Lung (tissue), 11 donors: ENCODE measurements at regions not wholly inside any gene's neighbourhood (a gene's known extent, or its start where the extent isn't known, plus 50 kb on each side); places are given as distances from the start of the nearest gene placed in this dataset.
"Not testable (repeated sequence)": the region's sequence is repeated elsewhere in the genome, so short reads cannot be mapped to it uniquely, and the experiment has no call there.

ENCODE experiments used
- ATAC-seq: fragments of 200-7000 bp; cut with Tn5 transposase; one replicate; pipeline ENCODE4 v1.9.1; 2020; ENCODE audit warnings: moderate number of reproducible peaks; ENCODE audit not compliant: insufficient read depth, low FRiP score
- DNase-seq, 3 donors: peaks; one replicate each; pipeline ENCODE4 v3.0.0-alpha.2; 2013 to 2017
- H3K27ac ChIP-seq, 2 donors: one replicate each; pipeline ENCODE4 v1.5.1; 2013; ENCODE audit warnings: mild to moderate bottlenecking in 2 of 2, moderate library complexity in 2 of 2, control low read depth in 1 of 2, inconsistent platforms in 1 of 2, low read depth in 1 of 2, low read length in 1 of 2
- H3K27me3 ChIP-seq, 3 donors: one replicate each; pipeline ENCODE4 v1.5.1; 2013; ENCODE audit warnings: low read length in 2 of 3; ENCODE audit not compliant: control insufficient read depth in 3 of 3, insufficient read depth in 3 of 3
- H3K36me3 ChIP-seq, 4 donors: one replicate each; pipeline ENCODE4 v1.5.1; 2013; ENCODE audit warnings: low read length in 4 of 4, mild to moderate bottlenecking in 1 of 4, moderate library complexity in 1 of 4; ENCODE audit not compliant: control insufficient read depth in 4 of 4, insufficient read depth in 4 of 4
- H3K4me1 ChIP-seq, 5 donors: one replicate each; pipeline ENCODE4 v1.5.1; 2013; ENCODE audit warnings: low read length in 5 of 5, mild to moderate bottlenecking in 2 of 5, moderate library complexity in 1 of 5; ENCODE audit not compliant: control insufficient read depth in 5 of 5, insufficient read depth in 5 of 5
- H3K4me3 ChIP-seq: one replicate; pipeline ENCODE4 v1.5.1; 2013; ENCODE audit warnings: mild to moderate bottlenecking, control low read depth, moderate library complexity
- H3K9ac ChIP-seq, 2 donors: one replicate each; pipeline ENCODE4 v1.5.1; 2013; ENCODE audit warnings: low read length in 2 of 2, control low read depth in 1 of 2; ENCODE audit not compliant: insufficient read depth in 1 of 2
- H3K9me3 ChIP-seq, 4 donors: one replicate each; pipeline ENCODE4 v1.5.1; 2013; ENCODE audit warnings: low read length in 3 of 4, mild to moderate bottlenecking in 1 of 4, moderate library complexity in 1 of 4; ENCODE audit not compliant: control insufficient read depth in 4 of 4, insufficient read depth in 3 of 4
- CTCF ChIP-seq: IDR thresholded peaks from 2 replicates; pipeline ENCODE4 v1.5.1; 2012; ENCODE audit warnings: mild to moderate bottlenecking; ENCODE audit errors: control extremely low read depth, extremely low read depth
- WGBS, 2 donors: extraction: QIAGEN DNeasy Blood & Tissue Kit; methylation state at CpG; one replicate each; pipeline ENCODE4 v1.1.7; 2013; 5-methylcytosine and 5-hydroxymethylcytosine counted together
- donor health status: control.
- donor health status: control.
- donor health status: Bipolar disorder and iron deficiency.
- donor health status: healthy.
- donor health status: DM: yes; HTN: yes; CAD: no.

- WGBS, 2 donors: 76 to 84% methylated on average over 3 of the region's 3 CpGs
- Histone ChIP-seq H3K9ac (no peak overlapping the region), H3K4me1 (no peaks in the 10 kb centered on the region), H3K9me3 (peaks cover 0 to 7% (median 3%) of the 10 kb centered on the region in 4 donors), H3K4me3 (no peak overlapping the region), H3K27me3 (no peaks in the 10 kb centered on the region), H3K36me3 (no peaks in the 10 kb centered on the region), H3K27ac (no peak overlapping the region)
- no peak for ATAC-seq
- no peak for TF ChIP-seq CTCF
- no peak for DNase-seq
Observed at GRCh38 chr10:91096274-91096673, 124.2 kb upstream of the PCGF5 start.

GRCh38 chr10:91097313-91097712 is 123.2 kb upstream of the PCGF5 start:
- Histone ChIP-seq H3K27me3 (no peaks in the 10 kb centered on the region), H3K4me1 (no peaks in the 10 kb centered on the region), H3K9me3 (peaks cover 0 to 7% (median 3%) of the 10 kb centered on the region in 4 donors), H3K27ac (no peak overlapping the region), H3K36me3 (no peaks in the 10 kb centered on the region), H3K4me3 (no peak overlapping the region), H3K9ac (no peak overlapping the region)
- DNase-seq (no peak), ATAC-seq (no peak)
- TF ChIP-seq CTCF: no peak

GRCh38 chr10:91098021-91098420 is 122.4 kb upstream of the PCGF5 start:
- not testable (repeated sequence) for ATAC-seq, H3K4me1 ChIP-seq, H3K9ac ChIP-seq, DNase-seq, H3K27ac ChIP-seq, H3K9me3 ChIP-seq, H3K27me3 ChIP-seq, H3K36me3 ChIP-seq, H3K4me3 ChIP-seq
- 87 to 90% methylated on average over 2 of the region's 2 CpGs for WGBS, 2 donors

- no peak for ATAC-seq
- peaks cover 0 to 1% (median 0%) of the 10 kb centered on the region in 5 donors for H3K4me1 ChIP-seq
- H3K9ac ChIP-seq: no peak overlapping the region
- WGBS, 2 donors: 64 to 68% methylated on average over 5 of the region's 5 CpGs
- H3K27me3 ChIP-seq: no peaks in the 10 kb centered on the region
- no peak overlapping the region for H3K4me3 ChIP-seq
- DNase-seq: peak in 1 of 3 donors; percentile 1
- no peaks in the 10 kb centered on the region for H3K36me3 ChIP-seq
- H3K9me3 ChIP-seq: peaks cover 0 to 4% (median under 1%) of the 10 kb centered on the region in 4 donors
- TF ChIP-seq CTCF: no peak
- no peak overlapping the region for H3K27ac ChIP-seq
Observed at GRCh38 chr10:91103384-91104192, 116.9 kb upstream of the PCGF5 start.
